Trophoblast cell (in vitro differentiated cells and primary cell): ENCODE measurements at regions not wholly inside any gene's neighbourhood (a gene's known extent, or its start where the extent isn't known, plus 50 kb on each side); places are given as distances from the start of the nearest gene placed in this dataset.
A peak's percentile ranks its signal among the peaks of the same experiment; 100 is the strongest.

Source experiments
- DNase-seq, 2 donors: peaks; one replicate each; pipeline ENCODE4 v3.0.0-alpha.2; 2016
- H2AFZ ChIP-seq: 2 replicates; pipeline ENCODE4 v1.6.1; 2013; ENCODE audit warnings: low read length, moderate library complexity, mild to moderate bottlenecking; ENCODE audit not compliant: insufficient read depth, poor library complexity
- H2AK5ac ChIP-seq: 2 replicates; pipeline ENCODE4 v1.6.1; 2013; ENCODE audit warnings: mild to moderate bottlenecking, low read length
- H2BK120ac ChIP-seq: 2 replicates; pipeline ENCODE4 v1.6.1; 2013; ENCODE audit warnings: low read length, mild to moderate bottlenecking, moderate library complexity; ENCODE audit not compliant: insufficient read depth, poor library complexity
- H2BK12ac ChIP-seq: 2 replicates; pipeline ENCODE4 v1.6.1; 2013; ENCODE audit warnings: mild to moderate bottlenecking, low read length, moderate library complexity
- H2BK5ac ChIP-seq: 2 replicates; pipeline ENCODE4 v1.6.1; 2013; ENCODE audit warnings: low read length, low read depth, moderate library complexity, mild to moderate bottlenecking; ENCODE audit not compliant: poor library complexity
- H3K14ac ChIP-seq: 2 replicates; pipeline ENCODE4 v1.6.1; 2013; ENCODE audit warnings: mild to moderate bottlenecking, low read length
- H3K18ac ChIP-seq: 2 replicates; pipeline ENCODE4 v1.6.1; 2013; ENCODE audit warnings: mild to moderate bottlenecking, low read length
- H3K23ac ChIP-seq: 2 replicates; pipeline ENCODE4 v1.6.1; 2013; ENCODE audit warnings: low read length
- H3K27ac ChIP-seq: 2 replicates; pipeline ENCODE4 v1.5.1; 2013; ENCODE audit warnings: low read depth, mild to moderate bottlenecking, inconsistent platforms, low read length, moderate library complexity
- H3K27me3 ChIP-seq: 2 replicates; pipeline ENCODE4 v1.6.1; 2013; ENCODE audit warnings: inconsistent platforms, mild to moderate bottlenecking, low read length, moderate library complexity; ENCODE audit not compliant: insufficient read depth
- H3K36me3 ChIP-seq, 2 experiments: 1 replicate in 1 of 2; 2 replicates in 1 of 2; pipeline ENCODE4 v1.6.1; 2013; ENCODE audit warnings: low read length in 2 of 2, mild to moderate bottlenecking in 2 of 2, moderate library complexity in 1 of 2; ENCODE audit not compliant: insufficient read depth in 2 of 2, control insufficient read depth in 1 of 2
- H3K4ac ChIP-seq: 2 replicates; pipeline ENCODE4 v1.6.1; 2013; ENCODE audit warnings: low read depth, mild to moderate bottlenecking, low read length, moderate library complexity
- H3K4me1 ChIP-seq, 2 experiments: 1 replicate in 1 of 2; 2 replicates in 1 of 2; pipeline ENCODE4 v1.6.1; 2013; ENCODE audit warnings: low read length in 2 of 2, mild to moderate bottlenecking in 2 of 2, moderate library complexity in 1 of 2; ENCODE audit not compliant: insufficient read depth in 2 of 2, control insufficient read depth in 1 of 2
- H3K4me2 ChIP-seq: 2 replicates; pipeline ENCODE4 v1.6.1; 2013; ENCODE audit warnings: inconsistent platforms, mild to moderate bottlenecking, low read length, moderate library complexity
- H3K4me3 ChIP-seq: 2 replicates; pipeline ENCODE4 v1.5.1; 2013; ENCODE audit warnings: mild to moderate bottlenecking, low read depth, low read length, inconsistent platforms
- H3K79me1 ChIP-seq: one replicate; pipeline ENCODE4 v1.6.1; 2013; ENCODE audit warnings: low read length
- H3K79me2 ChIP-seq: 2 replicates; pipeline ENCODE4 v1.6.1; 2013; ENCODE audit warnings: low read length, mild to moderate bottlenecking; ENCODE audit not compliant: control insufficient read depth, insufficient read depth, poor library complexity
- H3K9ac ChIP-seq: 2 replicates; pipeline ENCODE4 v1.6.1; 2013; ENCODE audit warnings: mild to moderate bottlenecking, low read length
- H3K9me3 ChIP-seq: 2 replicates; pipeline ENCODE4 v1.6.1; 2013; ENCODE audit warnings: low read depth, mild to moderate bottlenecking, control low read depth, inconsistent platforms, low read length; ENCODE audit not compliant: insufficient read depth
- H4K12ac ChIP-seq: 2 replicates; pipeline ENCODE4 v1.6.1; 2013; ENCODE audit warnings: low read depth, mild to moderate bottlenecking, low read length, moderate library complexity
- H4K8ac ChIP-seq: 2 replicates; pipeline ENCODE4 v1.6.1; 2013; ENCODE audit warnings: low read depth, mild to moderate bottlenecking, low read length, moderate library complexity
- H4K91ac ChIP-seq: one replicate; pipeline ENCODE4 v1.6.1; 2013; ENCODE audit warnings: low read depth, mild to moderate bottlenecking, low read length, moderate library complexity
- WGBS: extraction: QIAGEN DNeasy Blood & Tissue Kit; methylation state at CpG from one replicate; pipeline ENCODE4 v1.1.7; 2013; ENCODE audit warnings: missing lambda C conversion rate; ENCODE audit not compliant: insufficient read length, insufficient coverage; ENCODE audit errors: extremely low coverage; 5-methylcytosine and 5-hydroxymethylcytosine counted together

- H3K4me1 ChIP-seq, result no peaks in the 10 kb centered on the region
- no peak overlapping the region for H2BK120ac ChIP-seq
- peak in 1 of 2 donors; percentile 60 for DNase-seq
- no peak overlapping the region for H2AFZ ChIP-seq
- no peak overlapping the region for H3K23ac ChIP-seq
- peaks cover 2% of the 10 kb centered on the region for H3K9me3 ChIP-seq
- H3K9ac ChIP-seq, result no peak overlapping the region
- no peak overlapping the region for H3K4me3 ChIP-seq
- H2BK5ac ChIP-seq, result no peak overlapping the region
- H3K79me2 ChIP-seq, result no peaks in the 10 kb centered on the region
- H3K36me3 ChIP-seq, result peaks cover 0 to 2% of the 10 kb centered on the region in 2 experiments
- H3K27ac ChIP-seq, result no peak overlapping the region
- no CpG with 5 or more reads among the region's 5 CpGs for WGBS
- H3K4ac ChIP-seq, result no peak overlapping the region
- no peak overlapping the region for H3K18ac ChIP-seq
- no peaks in the 10 kb centered on the region for H3K27me3 ChIP-seq
- no peak overlapping the region for H4K8ac ChIP-seq
- H4K12ac ChIP-seq, result no peak overlapping the region
- H3K14ac ChIP-seq, result no peak overlapping the region
- no peak overlapping the region for H4K91ac ChIP-seq
- no peak overlapping the region for H3K4me2 ChIP-seq
- H2AK5ac ChIP-seq, result no peak overlapping the region
- H2BK12ac ChIP-seq, result no peak overlapping the region
- H3K79me1 ChIP-seq, result no peaks in the 10 kb centered on the region
Observed at GRCh38 chr10:21238044-21238443, 287.4 kb downstream of the SKIDA1 start.

GRCh38 chr10:21234761-21235160, 290.7 kb downstream of the SKIDA1 start:
- no peak overlapping the region for H3K4me3 ChIP-seq
- no peak overlapping the region for H3K27ac ChIP-seq
- H3K79me2 ChIP-seq, result no peaks in the 10 kb centered on the region
- no peak overlapping the region for H3K14ac ChIP-seq
- no peak overlapping the region for H2BK5ac ChIP-seq
- no CpG with 5 or more reads among the region's 6 CpGs for WGBS
- no peak overlapping the region for H3K4ac ChIP-seq
- H3K79me1 ChIP-seq, result no peaks in the 10 kb centered on the region
- no peak overlapping the region for H3K4me2 ChIP-seq
- H3K4me1 ChIP-seq, result no peaks in the 10 kb centered on the region
- H2AK5ac ChIP-seq, result no peak overlapping the region
- DNase-seq, result no peak
- no peak overlapping the region for H4K91ac ChIP-seq
- H3K18ac ChIP-seq, result no peak overlapping the region
- H3K9ac ChIP-seq, result no peak overlapping the region
- H3K9me3 ChIP-seq, result peaks cover 2% of the 10 kb centered on the region
- H3K36me3 ChIP-seq, result peaks cover 0 to 2% of the 10 kb centered on the region in 2 experiments
- no peak overlapping the region for H4K12ac ChIP-seq
- no peak overlapping the region for H2BK12ac ChIP-seq
- H3K23ac ChIP-seq, result no peak overlapping the region
- no peak overlapping the region for H2BK120ac ChIP-seq
- no peak overlapping the region for H2AFZ ChIP-seq
- no peak overlapping the region for H4K8ac ChIP-seq
- H3K27me3 ChIP-seq, result no peaks in the 10 kb centered on the region

GRCh38 chr10:21230219-21230618, 295.3 kb downstream of the SKIDA1 start:
- Histone ChIP-seq H3K4me2 (no peak overlapping the region), H2BK12ac (no peak overlapping the region), H2BK5ac (no peak overlapping the region), H3K23ac (no peak overlapping the region), H4K12ac (no peak overlapping the region), H3K27ac (no peak overlapping the region), H3K9ac (no peak overlapping the region), H3K27me3 (no peaks in the 10 kb centered on the region), H4K8ac (no peak overlapping the region), H4K91ac (no peak overlapping the region), H3K14ac (no peak overlapping the region), H3K4me3 (no peak overlapping the region), H3K18ac (no peak overlapping the region), H3K36me3 (peaks cover 0 to 2% of the 10 kb centered on the region in 2 experiments), H3K4ac (no peak overlapping the region), H3K79me2 (no peaks in the 10 kb centered on the region), H2AFZ (no peak overlapping the region), H2AK5ac (no peak overlapping the region), H3K9me3 (peaks cover 2% of the 10 kb centered on the region), H3K4me1 (no peaks in the 10 kb centered on the region), H2BK120ac (no peak overlapping the region), H3K79me1 (no peaks in the 10 kb centered on the region)
- no peak for DNase-seq

GRCh38 chr10:21217748-21218367, 307.6 kb downstream of the SKIDA1 start:
- Histone ChIP-seq H3K4me2 (no peak overlapping the region), H3K23ac (no peak overlapping the region), H3K27me3 (no peaks in the 10 kb centered on the region), H2AFZ (no peak overlapping the region), H3K4me1 (no peaks in the 10 kb centered on the region), H3K9ac (no peak overlapping the region), H2BK120ac (no peak overlapping the region), H3K4ac (no peak overlapping the region), H3K18ac (no peak overlapping the region), H3K27ac (no peak overlapping the region), H2BK12ac (no peak overlapping the region), H3K14ac (no peak overlapping the region), H3K79me1 (no peaks in the 10 kb centered on the region), H2AK5ac (no peak overlapping the region), H3K4me3 (no peak overlapping the region), H3K9me3 (peaks cover 2% of the 10 kb centered on the region), H3K79me2 (no peaks in the 10 kb centered on the region), H2BK5ac (no peak overlapping the region), H4K12ac (no peak overlapping the region), H3K36me3 (no peaks in the 10 kb centered on the region), H4K91ac (no peak overlapping the region), H4K8ac (no peak overlapping the region)
- WGBS, result no CpG with 5 or more reads among the region's 10 CpGs
- DNase-seq, result no peak
